SK-N-MC (cell line): ENCODE measurements at regions not wholly inside any gene's neighbourhood (a gene's known extent, or its start where the extent isn't known, plus 50 kb on each side); places are given as distances from the start of the nearest gene placed in this dataset.

Experiments
- EZH2 ChIP-seq: fragments of 200-600 bp; sonication (generic); IDR thresholded peaks from one replicate; pipeline ENCODE4 v1.6.1; 2017; ENCODE audit warnings: antibody characterized with exemption
- POLR2AphosphoS5 ChIP-seq: IDR thresholded peaks from 2 replicates; pipeline ENCODE4 v1.6.1; 2012; ENCODE audit warnings: mild to moderate bottlenecking, low read depth, low read length, borderline replicate concordance

GRCh38 chrX:39161611-39162255 is 360.5 kb downstream of the MID1IP1 start:
- TF ChIP-seq POLR2AphosphoS5 (no peak), EZH2 (no peak)
